ENCODE measurements at regions not wholly inside any gene's neighbourhood (a gene's known extent, or its start where the extent isn't known, plus 50 kb on each side); places are given as distances from the start of the nearest gene placed in this dataset.
"Not testable (repeated sequence)": the region's sequence is repeated elsewhere in the genome, so short reads cannot be mapped to it uniquely, and the experiment has no call there.

- not testable (repeated sequence) for H3K27ac ChIP-seq; H3K4me1 ChIP-seq (replicated peaks); H3K4me3 ChIP-seq; H3K9me3 ChIP-seq (replicated peaks); DNase-seq (ENCODE audit: low read depth in 1 of 2, low spot score in 2 of 2); H3K36me3 ChIP-seq; H3K27me3 ChIP-seq (replicated peaks)
Measured at GRCh38 chr9:62848258-62848657, 1658.4 kb downstream of the SPATA31A7 start.

- not testable (repeated sequence) for DNase-seq (ENCODE audit: low read depth in 1 of 2, low spot score in 2 of 2); H3K27me3 ChIP-seq (replicated peaks); H3K9me3 ChIP-seq (replicated peaks); H3K36me3 ChIP-seq; H3K4me1 ChIP-seq (replicated peaks); H3K27ac ChIP-seq; H3K4me3 ChIP-seq
Measured at GRCh38 chr9:62849991-62850390, 1660.2 kb downstream of the SPATA31A7 start.

GRCh38 chr9:62857280-62857679, 1667.4 kb downstream of the SPATA31A7 start:
- not testable (repeated sequence) for H3K4me3 ChIP-seq; H3K27ac ChIP-seq; H3K9me3 ChIP-seq (replicated peaks); DNase-seq (ENCODE audit: low read depth in 1 of 2, low spot score in 2 of 2); H3K36me3 ChIP-seq; H3K4me1 ChIP-seq (replicated peaks); H3K27me3 ChIP-seq (replicated peaks)

GRCh38 chr9:62858240-62858639, 1668.4 kb downstream of the SPATA31A7 start:
- H3K4me3 ChIP-seq; H3K36me3 ChIP-seq; H3K9me3 ChIP-seq (replicated peaks); H3K27ac ChIP-seq; DNase-seq (ENCODE audit: low read depth in 1 of 2, low spot score in 2 of 2); H3K4me1 ChIP-seq (replicated peaks); H3K27me3 ChIP-seq (replicated peaks): not testable (repeated sequence)

GRCh38 chr9:62860939-62861860, 1671.4 kb downstream of the SPATA31A7 start:
- not testable (repeated sequence) for H3K9me3 ChIP-seq (replicated peaks); H3K4me3 ChIP-seq; H3K27me3 ChIP-seq (replicated peaks); H3K36me3 ChIP-seq; H3K27ac ChIP-seq; DNase-seq (ENCODE audit: low read depth in 1 of 2, low spot score in 2 of 2); H3K4me1 ChIP-seq (replicated peaks)

GRCh38 chr9:62862180-62862579, 1672.3 kb downstream of the SPATA31A7 start:
- not testable (repeated sequence) for H3K36me3 ChIP-seq; H3K27ac ChIP-seq; H3K9me3 ChIP-seq (replicated peaks); H3K27me3 ChIP-seq (replicated peaks); DNase-seq (ENCODE audit: low read depth in 1 of 2, low spot score in 2 of 2); H3K4me3 ChIP-seq; H3K4me1 ChIP-seq (replicated peaks)

GRCh38 chr9:62863319-62863718, 1673.5 kb downstream of the SPATA31A7 start:
- H3K27me3 ChIP-seq (replicated peaks); H3K9me3 ChIP-seq (replicated peaks); H3K27ac ChIP-seq; DNase-seq (ENCODE audit: low read depth in 1 of 2, low spot score in 2 of 2); H3K36me3 ChIP-seq; H3K4me3 ChIP-seq; H3K4me1 ChIP-seq (replicated peaks): not testable (repeated sequence)

GRCh38 chr9:62863867-62864266, 1674.0 kb downstream of the SPATA31A7 start:
- H3K27me3 ChIP-seq (replicated peaks); H3K4me3 ChIP-seq; DNase-seq (ENCODE audit: low read depth in 1 of 2, low spot score in 2 of 2); H3K9me3 ChIP-seq (replicated peaks); H3K4me1 ChIP-seq (replicated peaks); H3K36me3 ChIP-seq; H3K27ac ChIP-seq: not testable (repeated sequence)

- not testable (repeated sequence) for DNase-seq (ENCODE audit: low read depth in 1 of 2, low spot score in 2 of 2)
Measured at GRCh38 chr9:62864481-62865469, 1674.9 kb downstream of the SPATA31A7 start.

GRCh38 chr9:62869061-62869460, 1679.2 kb downstream of the SPATA31A7 start:
- H3K27me3 ChIP-seq (replicated peaks); H3K4me3 ChIP-seq; H3K36me3 ChIP-seq; H3K27ac ChIP-seq; H3K9me3 ChIP-seq (replicated peaks); DNase-seq (ENCODE audit: low read depth in 1 of 2, low spot score in 2 of 2); H3K4me1 ChIP-seq (replicated peaks): not testable (repeated sequence)

More at GRCh38 chr9:62864481-62865469, 1674.9 kb downstream of the SPATA31A7 start:
- not testable (repeated sequence) for H3K36me3 ChIP-seq; H3K27ac ChIP-seq; H3K4me1 ChIP-seq (replicated peaks); H3K9me3 ChIP-seq (replicated peaks); H3K27me3 ChIP-seq (replicated peaks); H3K4me3 ChIP-seq

- H3K27me3 ChIP-seq (replicated peaks); H3K27ac ChIP-seq; H3K4me3 ChIP-seq; H3K36me3 ChIP-seq; DNase-seq (ENCODE audit: low read depth in 1 of 2, low spot score in 2 of 2); H3K4me1 ChIP-seq (replicated peaks); H3K9me3 ChIP-seq (replicated peaks): not testable (repeated sequence)
Measured at GRCh38 chr9:62871765-62872164, 1681.9 kb downstream of the SPATA31A7 start.

- not testable (repeated sequence) for H3K9me3 ChIP-seq (replicated peaks); H3K27me3 ChIP-seq (replicated peaks); DNase-seq (ENCODE audit: low read depth in 1 of 2, low spot score in 2 of 2); H3K36me3 ChIP-seq; H3K4me1 ChIP-seq (replicated peaks); H3K27ac ChIP-seq; H3K4me3 ChIP-seq
Measured at GRCh38 chr9:62874213-62874612, 1684.4 kb downstream of the SPATA31A7 start.

GRCh38 chr9:62874745-62875599, 1685.1 kb downstream of the SPATA31A7 start:
- H3K4me3 ChIP-seq; H3K9me3 ChIP-seq (replicated peaks); H3K27me3 ChIP-seq (replicated peaks); H3K27ac ChIP-seq; H3K36me3 ChIP-seq; H3K4me1 ChIP-seq (replicated peaks); DNase-seq (ENCODE audit: low read depth in 1 of 2, low spot score in 2 of 2): not testable (repeated sequence)

Measured in SJSA1 (cell line).